HuH-7.5 (cell line): ENCODE measurements at regions not wholly inside any gene's neighbourhood (a gene's known extent, or its start where the extent isn't known, plus 50 kb on each side); places are given as distances from the start of the nearest gene placed in this dataset.

ENCODE experiments used
- DNase-seq: peaks from one replicate; pipeline ENCODE4 v3.0.0; 2011; ENCODE audit warnings: low spot score

DNA sequence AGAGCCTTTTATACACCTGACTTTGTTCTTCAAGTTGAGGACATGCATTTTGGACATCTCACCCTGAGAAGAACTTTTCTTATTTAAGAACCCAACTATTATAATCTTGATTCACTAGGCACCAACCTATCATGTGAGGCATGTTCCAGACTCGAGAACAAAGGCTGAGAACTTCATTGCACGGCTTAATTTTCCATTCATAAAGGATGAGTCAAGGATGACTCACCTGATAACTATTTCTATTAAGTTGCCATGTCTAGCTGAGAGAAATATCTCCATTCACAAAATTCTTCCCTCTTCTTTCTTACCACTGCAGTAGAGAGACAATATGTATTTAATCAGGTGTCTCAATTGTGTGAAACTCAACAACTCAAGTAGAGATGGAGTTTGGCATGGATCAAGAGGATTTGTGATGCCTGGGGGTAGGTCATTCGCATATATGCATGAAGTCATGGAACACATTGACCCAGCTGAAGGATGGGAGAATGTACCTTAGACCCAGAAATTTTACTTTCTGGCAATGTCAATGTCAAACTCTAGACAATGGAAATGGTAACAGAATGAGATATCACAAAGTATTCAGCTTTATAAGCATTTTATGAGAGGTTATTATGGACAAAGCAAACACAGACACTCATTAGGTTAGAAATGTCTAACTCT is 173.2 kb upstream of the PRNP start:
- no peak for DNase-seq

DNA sequence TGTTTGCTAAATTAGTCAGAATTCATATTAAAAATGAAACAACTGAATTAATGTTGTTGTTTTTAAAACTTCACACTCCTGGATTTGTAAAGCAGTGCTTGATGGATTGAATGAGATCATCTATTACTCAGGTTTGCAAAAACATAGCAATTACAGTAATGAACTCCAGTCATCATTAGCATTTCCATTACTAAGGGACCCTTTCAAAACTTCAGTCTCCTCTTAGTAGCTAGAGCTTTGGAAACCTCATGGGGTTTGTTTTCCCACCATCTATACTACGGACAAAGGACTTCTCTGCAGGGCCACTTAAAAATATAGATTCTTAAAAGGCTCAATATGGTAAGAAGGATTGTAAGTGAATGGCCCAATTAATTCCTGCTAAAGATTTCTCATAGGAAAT is 174.5 kb upstream of the PRNP start:
- DNase-seq: no peak

DNA sequence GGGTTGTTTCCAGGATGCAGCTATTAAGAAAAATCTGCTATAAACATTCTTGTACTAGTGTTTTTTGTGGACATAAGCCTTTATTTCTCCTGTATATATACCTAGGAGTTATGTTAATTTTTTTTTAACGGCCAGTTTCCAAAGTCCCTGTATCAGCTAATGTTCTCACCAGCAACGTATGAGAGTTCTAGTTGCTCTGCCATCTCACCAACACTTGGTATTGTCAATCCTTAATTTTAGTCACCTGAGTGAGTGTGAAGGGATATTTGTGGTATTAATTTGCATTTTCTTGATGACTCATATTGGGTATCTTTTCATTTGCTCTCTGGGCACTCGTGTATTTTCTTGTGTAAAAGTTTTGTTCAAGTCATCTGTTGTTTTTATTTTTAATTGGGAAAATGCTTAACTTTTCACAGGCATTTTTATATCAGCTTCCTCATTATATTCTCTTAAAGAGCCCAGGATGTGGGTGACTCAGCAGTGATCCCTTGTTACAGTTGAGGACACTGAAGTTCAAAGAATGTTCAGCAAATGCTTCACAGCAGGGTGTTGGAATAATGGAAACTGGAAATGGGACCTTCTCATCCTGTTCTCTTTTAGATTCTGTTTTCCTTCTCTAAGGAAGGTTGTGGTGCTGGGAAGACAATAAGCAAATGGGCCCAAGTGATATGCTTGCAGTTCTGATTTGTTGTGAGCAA is 176.3 kb upstream of the PRNP start:
- DNase-seq: no peak

DNA sequence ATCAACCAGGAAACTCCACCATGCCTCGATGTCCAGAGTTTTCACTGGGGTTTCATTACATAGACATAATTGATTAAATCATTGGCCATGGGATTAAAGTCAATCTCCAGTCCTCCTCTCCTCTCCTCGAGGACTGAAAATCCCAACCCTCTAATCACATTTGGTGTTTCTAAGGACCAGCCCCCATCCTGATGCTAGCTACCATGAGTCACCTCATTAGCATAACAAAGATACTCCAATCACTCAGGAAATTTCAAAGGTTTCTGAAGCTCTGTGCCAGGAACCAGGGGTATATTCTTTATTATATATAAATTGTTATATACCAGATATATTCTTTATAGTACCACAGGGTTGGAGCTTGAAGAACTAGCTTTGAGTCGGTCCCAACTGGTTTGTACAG is 177.5 kb upstream of the PRNP start:
- DNase-seq: no peak

DNA sequence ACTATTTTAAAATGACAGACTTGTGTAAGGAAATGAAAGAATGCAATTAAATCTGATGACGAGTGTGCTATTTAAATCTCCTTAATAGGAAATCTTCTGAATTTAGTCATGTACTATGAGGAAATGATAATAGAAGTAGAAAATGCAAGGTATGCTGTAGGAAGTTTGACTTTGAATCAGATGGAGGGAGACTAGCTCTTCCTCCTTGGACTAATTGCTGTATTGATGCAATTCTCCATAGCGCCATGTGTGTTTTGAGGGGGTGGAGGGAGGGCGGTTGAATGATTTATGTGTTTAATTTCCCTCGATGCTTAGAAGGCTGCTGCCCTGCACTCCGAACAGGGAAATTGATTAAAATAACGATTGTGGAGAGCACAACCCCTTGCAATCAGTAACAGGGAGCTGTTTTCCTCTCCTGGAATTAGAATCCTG is 179.0 kb upstream of the PRNP start:
- DNase-seq: no peak

DNA sequence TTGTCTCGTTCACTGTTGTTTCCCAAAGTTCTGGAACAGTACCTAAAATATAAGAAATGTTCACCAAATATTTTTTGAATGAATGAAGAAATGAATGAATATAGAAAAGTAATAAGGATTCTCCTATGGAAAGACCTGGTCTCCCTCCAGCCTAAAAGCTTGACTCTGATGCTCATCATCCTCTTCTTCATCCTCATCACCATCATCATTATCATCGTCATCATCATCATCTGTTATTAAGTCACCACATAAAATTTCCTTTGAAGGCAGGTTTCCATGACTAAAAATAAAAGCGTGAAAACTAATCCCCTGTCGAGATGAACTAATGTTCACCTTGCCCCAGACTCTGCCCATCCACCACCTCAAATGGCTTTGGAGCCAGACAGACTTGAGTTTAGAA is 181.4 kb upstream of the PRNP start:
- DNase-seq: no peak

DNA sequence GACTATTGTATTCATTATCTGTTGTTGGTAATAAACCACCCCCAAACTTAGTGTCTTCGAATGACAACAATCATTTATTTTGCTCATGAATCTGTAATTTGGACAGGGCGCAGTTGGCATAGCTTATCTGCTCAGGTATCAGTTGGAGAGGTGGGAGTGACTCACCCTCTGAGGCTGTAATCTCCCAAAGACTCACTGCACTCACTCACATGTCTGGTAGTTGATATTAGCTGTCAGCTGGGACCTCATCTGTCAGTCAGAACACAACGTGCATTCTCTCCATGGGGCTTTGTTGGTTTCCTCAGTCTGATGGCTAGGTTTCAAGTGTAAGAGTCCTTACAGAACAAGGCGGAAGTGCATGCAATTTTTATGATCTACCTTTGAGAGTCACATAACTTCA is 183.5 kb upstream of the PRNP start:
- no peak for DNase-seq

DNA sequence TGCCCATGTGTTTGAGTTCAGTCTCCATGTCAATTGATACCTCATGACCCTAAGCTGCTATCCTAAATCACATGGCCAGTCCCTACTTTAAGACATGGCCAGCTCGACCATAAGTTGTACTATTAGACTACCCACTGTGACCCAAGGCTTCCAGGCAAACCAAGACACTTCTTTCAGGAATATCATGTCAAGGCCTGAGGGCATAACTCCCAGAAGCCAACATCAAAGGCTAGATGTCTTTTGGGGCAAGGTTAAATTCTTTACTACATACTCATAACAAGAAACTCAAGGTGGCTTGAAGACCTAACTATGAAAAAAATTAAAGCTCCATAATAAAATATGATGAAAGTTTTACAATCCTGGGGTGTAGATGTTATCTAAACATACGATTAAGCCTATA is 192.9 kb upstream of the PRNP start:
- DNase-seq: no peak

DNA sequence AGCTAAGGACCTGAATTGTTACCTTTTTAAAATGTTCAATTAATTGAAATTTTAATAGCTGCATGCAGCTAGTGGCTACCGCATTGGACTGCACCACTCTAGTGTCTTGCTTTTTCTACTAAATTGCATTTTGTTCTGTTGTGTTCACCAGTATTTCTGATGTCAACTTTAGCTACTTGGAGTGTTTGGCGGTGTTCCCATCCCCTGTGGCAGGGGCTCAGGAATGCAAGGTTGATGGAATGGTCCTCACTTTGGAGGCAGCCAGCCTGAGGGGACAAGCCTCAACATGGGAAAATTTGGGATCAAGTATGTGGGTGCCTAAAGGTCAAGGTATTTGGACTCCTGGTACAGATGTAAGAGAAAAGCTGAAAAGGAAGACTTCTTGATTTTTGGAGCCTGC is 194.6 kb upstream of the PRNP start:
- DNase-seq: no peak

DNA sequence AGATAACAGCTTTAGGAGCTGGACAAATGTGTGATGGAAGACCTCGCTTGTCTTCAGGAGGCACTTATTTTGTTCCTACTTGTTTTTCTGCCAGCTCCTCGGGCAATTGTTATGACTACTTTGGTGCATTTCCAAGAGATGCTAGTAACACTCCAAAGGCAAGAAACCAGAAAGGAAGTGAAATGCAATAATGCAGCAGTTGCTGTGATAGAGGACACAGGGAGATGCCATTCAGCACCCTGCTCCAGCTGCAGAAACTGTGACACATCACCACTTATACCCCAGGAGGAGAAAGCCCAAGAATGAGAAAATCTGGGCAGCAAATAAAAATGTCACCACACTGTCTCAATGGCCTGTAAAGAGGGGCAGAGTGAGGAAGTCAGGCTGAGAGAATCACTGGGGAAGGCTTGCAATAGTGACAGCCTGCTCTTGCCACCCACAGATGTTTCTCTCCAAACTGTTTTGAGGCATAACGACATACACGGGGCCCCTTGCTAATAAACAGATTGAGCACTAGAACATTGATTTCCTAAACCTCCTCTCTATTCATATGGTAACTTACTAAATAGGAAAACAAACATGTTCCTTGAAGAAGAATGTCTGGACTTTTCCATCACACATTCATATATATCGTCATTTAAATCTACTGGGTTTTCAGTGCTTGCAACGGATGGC is 195.5 kb upstream of the PRNP start:
- DNase-seq: no peak

DNA sequence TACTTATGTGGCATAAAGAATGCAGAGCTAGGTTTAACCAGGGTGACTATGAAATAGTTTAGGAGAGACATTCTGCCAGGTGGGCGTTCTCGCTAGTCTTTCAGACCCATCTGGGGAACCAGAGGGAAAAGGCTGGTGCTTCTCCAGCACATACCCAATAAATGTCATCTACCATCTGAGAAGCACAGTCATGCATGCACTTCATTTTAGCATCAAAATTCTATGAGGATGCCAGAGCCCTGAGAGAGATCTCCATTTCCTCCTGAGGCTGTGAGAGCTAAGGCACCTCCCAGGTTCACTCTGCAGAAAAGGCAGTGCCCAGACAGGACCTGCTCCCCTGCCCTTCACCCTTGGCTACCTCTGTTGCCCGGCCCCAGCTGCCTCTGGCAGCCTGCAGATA is 196.2 kb upstream of the PRNP start:
- no peak for DNase-seq

DNA sequence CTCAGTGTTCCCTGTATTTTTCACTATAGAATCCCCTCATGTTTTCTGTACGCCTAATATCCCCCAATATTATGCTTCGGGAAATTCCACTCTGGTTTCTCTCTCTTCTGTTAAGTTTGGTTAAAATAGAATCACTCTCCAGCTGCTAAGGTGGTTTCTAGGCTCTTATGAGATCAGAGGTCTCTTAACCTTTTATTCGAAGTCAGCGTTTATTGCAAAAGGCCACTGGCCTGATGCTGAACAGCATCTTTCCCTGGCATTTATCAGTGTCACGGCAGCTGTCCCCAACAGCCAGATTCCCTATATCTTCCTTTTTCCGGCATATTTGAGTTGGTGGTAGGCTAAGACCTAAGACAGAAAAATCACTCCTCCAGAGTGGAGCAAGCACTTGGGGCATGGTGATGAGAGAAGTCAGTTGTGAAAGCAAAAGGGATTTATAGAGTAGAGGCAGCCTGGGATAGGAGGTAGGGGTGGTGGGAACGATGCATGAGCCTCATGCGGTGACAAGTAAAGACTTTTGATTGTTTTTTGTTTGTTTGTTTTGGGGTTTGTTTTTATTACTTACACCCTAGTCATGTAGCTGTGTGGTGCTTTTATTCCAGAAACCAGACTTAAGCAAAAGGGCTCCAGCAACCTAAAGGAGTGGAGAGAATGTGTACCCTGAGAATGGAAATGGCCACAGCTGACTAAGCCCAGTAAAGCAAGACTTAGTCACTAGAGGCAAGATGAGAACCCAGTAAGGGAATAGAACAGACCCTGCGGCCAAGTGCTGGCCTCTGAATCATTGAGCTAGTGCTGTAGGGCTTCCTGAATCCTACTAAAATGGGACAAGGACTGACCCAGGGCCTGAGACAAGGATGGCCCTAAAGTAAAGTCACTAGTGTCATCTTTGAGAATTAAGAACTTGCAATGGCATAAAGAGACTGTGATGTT is 197.6 kb upstream of the PRNP start:
- no peak for DNase-seq

DNA sequence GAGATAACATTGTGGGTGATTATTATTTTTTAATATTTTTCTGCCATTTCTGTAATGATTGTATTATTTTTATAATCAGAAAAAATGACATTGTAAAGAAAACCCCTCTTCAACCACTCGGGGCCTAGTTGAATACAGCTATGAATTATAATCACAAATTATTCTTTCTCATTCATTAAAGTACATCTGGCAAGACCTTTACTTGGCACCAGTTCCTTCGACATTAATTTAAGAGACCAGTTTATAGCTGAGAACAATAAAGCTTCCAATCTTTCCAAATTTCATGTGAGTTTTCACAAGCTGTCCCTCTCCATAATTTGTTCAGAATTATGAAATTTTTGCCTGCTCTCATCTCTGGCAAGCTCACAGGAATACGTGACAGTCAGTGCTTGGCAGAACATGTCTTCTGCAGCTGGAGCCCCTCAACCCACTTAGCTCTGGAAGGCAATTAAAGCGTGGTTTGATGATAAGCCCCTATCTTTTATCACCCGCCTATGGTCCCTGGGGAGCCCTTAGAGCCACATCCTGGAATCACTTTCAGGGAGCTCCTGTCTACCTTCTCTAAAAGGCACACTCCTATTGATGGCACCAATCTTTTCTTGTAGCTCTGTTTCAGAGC is 201.8 kb upstream of the PRNP start:
- DNase-seq: no peak

DNA sequence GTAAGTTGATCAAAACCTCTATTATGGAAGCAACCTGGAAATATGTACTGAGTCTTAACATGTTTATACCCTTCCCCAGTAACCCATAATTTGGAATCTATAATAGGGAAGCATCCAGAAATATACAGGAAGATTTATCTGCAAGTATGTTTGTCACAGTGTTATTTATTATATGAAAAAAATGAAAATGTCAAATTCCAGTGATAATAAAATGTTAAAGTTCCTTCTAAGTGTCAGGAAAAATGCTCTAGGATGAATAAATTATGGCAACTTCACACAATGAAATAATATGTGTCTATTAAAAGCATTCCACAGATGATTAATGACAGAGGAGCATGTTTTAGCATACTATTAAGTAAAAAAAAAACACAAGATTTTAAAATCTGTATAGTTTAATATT is 202.3 kb upstream of the PRNP start:
- no peak for DNase-seq

DNA sequence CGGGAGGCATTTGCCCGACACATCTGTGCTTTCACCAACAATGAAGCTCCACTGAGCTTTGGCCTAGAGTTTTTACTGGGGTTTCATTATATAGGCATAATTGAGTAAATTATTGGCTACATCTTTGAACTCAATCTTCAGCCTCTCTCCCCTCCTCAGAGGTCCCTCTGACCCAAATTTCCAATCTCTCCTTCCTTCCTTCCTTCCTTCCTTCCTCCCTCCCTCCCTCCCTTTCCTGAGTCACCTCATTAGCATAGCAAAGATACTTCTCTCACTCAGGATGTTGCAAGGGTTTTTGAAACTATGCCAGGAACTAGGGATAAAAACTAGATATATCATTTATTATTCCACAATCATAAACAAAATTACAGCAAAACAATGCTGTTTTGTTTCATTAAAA is 202.8 kb upstream of the PRNP start:
- no peak for DNase-seq

DNA sequence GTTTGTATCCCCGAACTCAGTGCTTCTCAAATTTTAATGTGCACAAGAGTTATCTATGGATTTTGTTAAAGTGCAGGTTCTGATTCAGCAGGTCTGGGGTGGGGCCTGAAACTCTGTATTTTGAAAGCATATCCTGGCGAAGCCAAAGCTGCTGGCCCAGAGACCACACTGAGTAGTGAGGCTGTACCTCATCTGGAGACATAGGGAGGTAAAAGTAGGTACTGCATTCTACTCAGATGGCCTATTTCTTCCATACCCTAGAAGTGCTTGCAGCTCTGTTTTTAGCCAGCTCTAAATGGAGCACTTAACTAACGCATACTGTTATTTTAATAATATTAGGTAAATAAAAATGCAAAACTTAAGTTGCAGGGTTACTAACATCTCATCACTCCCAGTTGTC is 206.2 kb upstream of the PRNP start:
- no peak for DNase-seq

DNA sequence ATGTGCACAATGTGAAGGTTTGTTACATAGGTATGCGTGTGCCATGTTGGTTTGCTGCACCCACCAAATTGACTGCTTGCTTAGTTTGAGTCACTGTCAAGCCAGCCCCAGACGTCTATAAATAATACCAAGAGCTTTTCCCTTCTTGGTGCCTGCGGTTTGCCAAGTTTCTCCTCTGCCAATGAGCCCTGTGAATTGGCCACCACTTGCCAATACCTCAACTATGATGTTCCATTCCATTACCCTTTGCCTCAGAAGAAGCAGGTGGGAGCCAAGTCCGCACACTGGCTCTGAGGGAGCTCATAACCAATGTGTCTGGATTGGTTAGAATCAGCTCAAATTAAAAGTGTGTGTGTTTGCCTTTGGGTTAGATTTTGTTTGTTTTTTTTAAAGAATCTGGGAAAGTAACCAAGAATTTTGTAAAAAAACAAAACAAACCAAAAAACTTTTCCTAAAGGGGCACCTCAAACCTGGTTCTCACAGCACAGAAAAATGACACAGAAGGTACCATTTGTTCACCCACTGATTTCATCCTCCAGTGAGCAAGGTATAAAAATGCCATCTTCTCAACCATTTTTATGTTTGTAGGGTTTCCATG is 209.3 kb upstream of the PRNP start:
- DNase-seq: no peak

DNA sequence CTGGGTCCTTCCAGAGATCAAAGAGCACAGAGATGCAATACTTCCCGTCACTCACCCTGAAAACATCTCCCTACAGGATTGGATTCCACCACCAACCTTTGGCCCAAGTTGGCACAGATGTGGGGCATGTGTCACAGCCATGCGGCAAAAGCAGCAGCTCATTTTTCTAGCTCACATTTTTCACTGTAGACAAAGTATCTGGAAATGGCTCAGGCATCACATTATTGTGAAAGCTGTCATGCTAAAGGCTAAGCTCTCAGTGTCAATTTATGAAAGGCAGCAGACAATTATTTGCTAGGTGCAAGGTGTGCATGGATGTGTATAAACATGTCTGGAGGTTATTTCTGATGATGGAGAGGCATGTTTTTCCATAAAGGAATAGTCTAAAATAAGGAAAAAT is 213.3 kb upstream of the PRNP start:
- DNase-seq: no peak

DNA sequence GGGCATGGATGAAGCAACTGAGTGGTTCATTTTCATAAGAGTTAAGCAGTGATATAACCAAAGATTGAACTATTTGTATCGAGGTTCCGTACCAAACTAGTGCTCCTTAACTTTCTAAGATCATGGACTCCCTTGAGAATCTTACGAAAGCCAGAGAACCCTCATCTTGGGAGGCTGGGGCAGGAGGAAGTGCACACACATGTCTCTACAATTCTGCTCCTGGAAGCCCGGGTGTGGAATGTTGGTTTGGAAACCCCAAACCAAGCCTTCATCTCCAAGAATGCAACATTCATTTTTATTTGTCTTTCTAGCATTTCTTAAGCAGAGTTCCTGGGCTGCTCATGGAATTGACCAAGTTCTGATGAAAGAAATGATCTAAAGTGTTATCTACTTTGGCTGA is 215.0 kb upstream of the PRNP start:
- DNase-seq: no peak

DNA sequence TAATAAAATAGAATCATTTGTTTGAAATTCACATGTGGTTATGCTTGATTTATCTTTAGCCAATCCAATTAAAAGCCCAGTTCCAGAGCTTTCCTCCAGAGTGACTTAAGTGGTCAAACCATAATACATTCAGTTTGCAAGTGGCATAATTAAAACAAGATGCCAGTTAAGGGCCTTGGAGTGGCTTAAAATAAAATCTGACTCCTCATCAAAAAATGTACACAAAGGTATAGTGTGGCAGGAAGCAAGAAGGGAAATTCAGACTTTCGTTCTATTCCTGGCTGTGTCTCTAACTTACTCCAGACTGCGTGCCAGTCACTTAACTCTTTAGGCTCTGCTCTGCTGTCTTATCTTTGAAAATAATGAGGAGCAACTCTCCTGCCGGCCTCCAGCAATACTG is 215.9 kb upstream of the PRNP start:
- DNase-seq: no peak

DNA sequence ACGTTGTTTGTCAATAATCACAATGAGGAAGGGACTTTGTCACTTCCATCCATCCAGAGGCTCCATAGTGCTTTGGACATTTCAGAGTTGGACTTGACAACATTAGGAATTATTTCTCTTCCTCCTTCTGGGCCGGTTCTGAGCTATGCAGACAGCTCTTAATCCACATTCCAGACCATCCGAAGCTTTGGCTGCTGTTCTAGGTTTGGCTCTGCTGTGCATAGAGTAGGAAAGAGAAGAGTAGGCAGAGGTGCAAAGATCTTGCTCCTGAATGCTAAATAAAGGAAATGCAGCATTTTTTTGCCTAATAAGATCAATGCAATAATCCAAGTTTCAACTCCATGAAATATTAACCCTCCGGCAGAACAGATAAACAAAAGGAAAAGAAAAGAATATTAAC is 216.3 kb upstream of the PRNP start:
- no peak for DNase-seq

DNA sequence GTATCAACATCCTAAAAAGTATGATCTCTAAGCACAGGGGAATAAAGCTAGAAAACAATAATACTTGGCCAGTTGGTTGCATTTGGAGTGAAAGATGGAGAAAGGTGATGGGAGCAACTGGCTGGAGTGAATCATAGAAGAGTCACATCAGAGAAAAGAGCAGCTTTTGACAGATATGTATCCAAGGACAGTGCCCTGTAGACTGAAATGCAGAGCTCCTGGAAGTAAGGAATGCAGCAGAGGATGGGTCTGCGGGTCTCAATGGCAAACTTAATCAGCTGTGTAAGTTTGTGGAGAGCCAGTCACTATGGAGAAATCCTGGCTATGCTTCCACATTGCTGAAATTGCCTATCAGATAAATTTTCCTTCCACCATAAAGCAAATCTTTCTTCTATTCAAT is 218.1 kb upstream of the PRNP start:
- no peak for DNase-seq
